ENCODE measurements at regions not wholly inside any gene's neighbourhood (a gene's known extent, or its start where the extent isn't known, plus 50 kb on each side); places are given as distances from the start of the nearest gene placed in this dataset.
"Not testable (repeated sequence)": the region's sequence is repeated elsewhere in the genome, so short reads cannot be mapped to it uniquely, and the experiment has no call there.

DNA sequence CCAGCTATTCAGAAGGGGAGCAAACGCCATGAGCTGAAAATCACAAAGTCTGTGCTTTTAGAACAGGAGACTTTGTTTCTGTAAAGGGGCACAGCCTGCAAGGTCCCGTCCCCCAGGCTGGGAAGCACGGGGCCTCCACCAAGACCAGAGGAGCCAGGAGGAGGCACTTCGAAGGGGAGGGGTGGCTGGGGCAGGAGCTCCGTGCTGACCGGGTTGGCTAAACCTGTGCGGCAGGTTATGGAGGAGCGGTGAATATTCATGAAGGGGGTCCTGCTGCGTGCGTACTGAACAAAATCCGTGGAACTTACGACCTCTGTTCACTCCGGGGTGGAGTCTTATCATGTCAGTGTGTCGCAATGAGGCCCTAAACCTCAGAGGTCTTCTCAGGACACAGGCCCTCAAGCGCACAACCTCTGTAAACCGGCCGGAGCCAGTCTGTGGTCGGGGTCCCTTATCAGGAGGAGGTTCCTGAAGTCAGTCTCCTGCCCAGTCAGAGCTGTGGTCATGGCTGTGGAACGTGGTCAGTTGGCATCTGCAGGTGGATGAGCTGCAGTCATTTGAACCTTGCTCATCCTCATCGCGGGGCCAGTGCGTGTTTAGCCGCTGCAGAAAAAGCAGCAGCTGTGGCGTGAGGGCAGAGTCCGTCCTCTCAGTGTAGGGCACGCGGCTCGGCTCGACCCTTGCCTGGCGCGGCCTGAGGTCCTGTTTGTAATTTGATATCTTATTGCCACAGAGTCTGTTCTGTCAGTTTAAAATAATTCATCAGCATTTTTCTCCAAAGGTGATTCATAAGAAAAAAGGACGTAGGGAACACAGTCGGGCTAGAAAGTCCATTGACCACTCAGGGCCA lies 5507.7 kb upstream of the TPTE start:
- DNase-seq (ENCODE audit: low read depth), result not testable (repeated sequence)

DNA sequence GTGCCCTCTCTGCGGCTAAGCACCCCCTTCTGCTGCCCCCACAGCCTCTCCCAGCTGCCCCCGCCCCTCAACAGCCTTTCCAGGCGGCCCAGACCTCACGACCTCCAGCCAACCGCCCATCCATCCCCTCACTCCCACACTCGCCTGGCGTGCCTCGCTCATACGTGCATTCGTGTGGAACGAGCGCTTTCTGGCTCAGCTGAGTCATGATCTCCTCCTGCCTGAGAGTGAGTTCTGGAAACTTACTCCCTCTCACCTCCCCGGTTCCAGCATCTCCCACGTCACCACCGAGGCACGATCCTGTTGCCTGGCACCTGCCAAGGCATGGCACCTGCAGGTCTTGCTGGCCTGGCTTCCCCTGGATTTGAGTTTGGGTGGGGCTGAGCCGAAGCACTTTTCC lies 5506.2 kb upstream of the TPTE start:
- not testable (repeated sequence) for DNase-seq (ENCODE audit: low read depth)

DNA sequence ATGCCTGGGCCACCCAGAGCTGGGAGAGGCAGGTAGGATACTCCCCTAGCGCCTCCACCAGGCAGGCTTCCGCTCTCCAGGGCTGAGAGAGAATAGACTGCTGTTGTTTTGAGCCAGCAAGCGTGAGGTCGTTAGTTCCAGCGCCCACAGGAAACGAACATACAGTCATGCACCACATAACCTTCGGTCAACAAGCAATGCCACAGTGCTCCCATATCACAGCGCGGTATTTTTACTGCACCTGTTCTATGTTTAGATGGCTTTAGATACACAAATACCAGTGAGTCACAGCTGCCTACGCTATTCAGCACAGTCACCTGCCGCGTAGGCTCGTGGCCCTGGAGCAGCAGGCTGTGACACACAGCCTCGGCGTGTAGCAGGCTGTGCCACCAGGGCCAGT lies 5502.3 kb upstream of the TPTE start:
- not testable (repeated sequence) for DNase-seq (ENCODE audit: low read depth)

DNA sequence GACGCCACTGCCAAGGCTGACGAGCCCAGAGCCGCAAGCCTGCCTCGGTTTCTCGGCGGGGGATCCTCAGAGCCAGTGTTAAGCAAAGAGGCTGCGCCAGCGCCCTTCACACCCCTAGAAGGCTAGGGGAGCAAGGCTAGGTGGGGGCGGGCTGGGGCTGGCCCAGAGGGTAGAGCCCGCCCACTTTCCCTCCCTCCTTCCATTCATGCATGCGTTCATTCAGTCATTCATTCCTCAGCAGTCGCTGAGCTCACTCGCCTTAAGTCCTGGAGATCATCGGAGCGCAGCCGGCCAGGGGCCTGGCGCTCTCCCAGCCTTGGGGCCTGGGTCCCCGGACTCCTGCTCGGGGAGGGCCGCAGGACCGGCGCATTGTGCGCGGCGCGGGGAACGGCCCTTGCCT lies 5499.6 kb upstream of the TPTE start:
- DNase-seq (ENCODE audit: low read depth), result not testable (repeated sequence)

DNA sequence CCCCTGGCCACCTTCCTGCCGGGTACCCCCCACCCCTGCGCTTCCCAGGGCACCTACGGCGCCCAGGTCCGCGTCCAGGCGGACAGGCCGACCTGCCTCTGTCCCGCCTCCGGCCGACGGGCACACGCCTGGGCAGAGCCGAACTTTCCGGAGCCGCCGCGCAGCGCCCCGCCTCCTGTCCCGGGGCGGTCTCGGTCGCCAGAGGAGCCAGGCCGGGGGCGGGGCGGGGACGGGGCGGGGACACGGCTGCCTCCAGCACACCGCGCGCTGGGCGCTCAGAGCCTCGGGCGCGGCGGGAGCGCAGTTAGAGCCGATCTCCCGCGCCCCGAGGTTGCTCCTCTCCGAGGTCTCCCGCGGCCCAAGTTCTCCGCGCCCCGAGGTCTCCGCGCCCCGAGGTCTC lies 5499.1 kb upstream of the TPTE start:
- DNase-seq (ENCODE audit: low read depth), result not testable (repeated sequence)

DNA sequence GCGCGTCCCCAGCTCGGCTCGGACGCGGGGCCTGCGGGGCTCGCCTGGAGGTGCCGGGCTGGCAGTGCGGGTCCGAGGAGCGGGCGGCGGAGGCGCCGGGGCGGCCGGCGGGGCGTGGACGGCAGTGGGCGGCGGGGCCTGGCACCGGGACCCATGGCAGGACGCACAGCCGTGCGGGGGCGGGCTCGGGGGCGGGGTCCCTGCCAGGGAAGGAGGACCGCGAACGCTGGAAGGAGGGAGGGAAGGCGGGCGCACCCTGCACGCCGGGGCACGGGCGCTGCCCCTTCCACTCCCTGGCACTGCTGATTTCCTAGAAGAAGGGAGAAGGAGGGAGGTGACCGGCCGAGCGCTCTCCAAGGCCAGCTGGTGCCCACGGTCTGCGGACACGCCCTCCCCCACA lies 5498.6 kb upstream of the TPTE start:
- not testable (repeated sequence) for DNase-seq (ENCODE audit: low read depth)

DNA sequence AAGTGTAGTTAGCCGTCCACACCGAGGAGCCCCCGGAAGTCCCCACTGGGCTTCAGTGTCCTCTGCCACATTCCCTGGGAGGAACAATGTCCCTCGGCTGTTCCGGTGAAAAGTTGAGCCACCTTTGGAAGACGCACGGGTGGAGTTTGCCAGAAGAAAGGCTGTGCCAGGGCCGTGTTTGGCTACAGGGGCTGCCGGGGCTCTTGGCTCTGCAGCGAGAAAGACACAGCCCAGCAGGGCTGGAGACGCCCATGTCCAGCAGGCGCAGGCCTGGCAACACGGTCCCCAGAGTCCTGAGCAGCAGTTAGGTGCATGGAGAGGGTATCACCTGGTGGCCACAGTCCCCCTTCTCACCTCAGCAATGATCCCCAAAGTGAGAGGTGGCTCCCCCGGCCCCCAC lies 5486.2 kb upstream of the TPTE start:
- DNase-seq (ENCODE audit: low read depth), result not testable (repeated sequence)

DNA sequence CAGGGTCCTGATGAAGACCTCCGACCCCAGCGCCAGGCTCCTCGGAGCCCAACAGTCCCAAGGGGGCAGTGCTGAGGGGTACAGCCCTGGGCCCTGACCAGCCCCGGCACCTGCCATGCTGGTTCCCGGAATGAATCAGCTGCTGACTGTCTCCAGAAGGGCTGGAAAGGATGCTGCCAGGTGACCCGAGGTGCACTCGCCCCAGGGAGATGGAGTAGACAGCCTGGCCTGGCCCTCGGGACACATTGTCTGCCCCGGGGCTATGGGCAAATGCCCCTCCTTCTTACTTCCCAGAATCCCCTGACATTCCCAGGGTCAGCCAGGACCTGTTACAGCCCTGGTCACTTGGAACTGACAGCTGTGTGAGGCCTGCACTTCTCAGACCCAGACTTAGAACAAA lies 5485.8 kb upstream of the TPTE start:
- not testable (repeated sequence) for DNase-seq (ENCODE audit: low read depth)

DNA sequence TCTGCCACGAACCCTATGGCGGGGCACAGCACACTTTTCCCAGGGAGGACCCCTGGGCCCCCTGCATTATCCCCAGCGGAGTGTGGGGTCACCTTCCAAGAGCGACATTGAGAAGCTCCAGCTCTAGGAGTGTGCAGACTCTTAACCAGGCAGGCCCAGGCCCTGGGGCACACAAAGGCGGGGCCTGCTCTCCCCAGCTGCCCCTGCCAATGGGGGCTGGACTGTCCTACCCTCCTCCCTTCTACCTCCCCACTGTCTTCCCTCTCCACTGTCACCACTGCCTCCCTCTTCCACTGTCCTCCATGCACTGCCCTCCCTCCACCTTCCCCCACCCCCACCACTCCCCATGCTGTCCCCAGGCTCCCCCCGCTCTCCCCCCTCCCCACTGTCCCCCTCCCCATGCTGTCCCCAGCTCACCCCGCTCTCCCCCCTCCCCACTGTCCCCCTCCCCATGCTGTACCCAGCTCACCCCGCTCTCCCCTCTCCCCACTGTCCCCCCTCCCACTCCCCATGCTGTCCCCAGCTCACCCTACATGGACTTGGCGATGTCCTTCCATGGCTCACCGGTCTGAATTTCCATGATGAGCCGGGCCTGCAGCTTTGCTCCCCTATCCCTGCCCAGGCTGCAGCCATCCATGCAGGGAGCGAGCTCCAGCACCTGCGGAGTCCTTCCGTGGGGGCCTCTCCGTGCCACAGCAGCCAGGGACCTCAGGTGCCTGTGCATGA lies 5483.6 kb upstream of the TPTE start:
- DNase-seq (ENCODE audit: low read depth), result not testable (repeated sequence)

DNA sequence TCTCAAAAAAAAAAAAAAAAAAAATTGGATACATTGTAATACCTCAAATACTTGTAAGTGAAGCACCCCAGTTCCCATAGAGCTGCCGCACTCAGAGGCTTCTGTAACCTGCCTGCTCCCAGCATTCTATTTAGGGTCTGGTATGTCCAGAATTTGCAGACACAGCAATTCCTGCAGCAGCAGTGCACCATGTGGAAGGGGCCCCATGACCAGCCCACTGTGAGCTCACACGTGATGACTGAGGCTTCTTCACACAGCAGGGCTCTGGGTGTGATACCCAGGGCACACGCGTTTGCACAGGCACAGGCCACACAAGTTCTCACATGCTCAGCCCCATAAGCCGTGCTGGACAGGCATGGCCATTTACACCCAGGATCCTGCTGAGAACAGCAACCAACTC lies 5481.5 kb upstream of the TPTE start:
- DNase-seq (ENCODE audit: low read depth), result not testable (repeated sequence)

DNA sequence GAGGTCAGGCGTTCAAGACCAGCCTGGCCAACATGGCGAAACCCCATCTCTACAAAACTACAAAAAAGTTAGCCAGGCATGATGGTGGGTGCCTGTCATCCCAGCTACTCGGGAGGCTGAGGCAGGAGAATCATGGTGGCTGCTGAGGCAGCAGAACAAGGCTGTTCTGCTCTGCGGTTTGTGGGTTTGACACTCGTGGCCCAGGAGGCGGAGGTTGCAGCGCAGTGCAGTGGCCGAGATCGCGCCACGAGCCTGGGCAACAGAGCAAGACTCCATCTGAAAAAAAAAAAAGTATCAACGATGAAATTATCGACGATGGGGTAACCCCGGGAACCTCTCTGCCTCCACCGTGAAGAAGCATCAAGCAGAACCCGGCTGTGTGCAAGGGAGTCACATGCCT lies 5478.8 kb upstream of the TPTE start:
- not testable (repeated sequence) for DNase-seq (ENCODE audit: low read depth)

DNA sequence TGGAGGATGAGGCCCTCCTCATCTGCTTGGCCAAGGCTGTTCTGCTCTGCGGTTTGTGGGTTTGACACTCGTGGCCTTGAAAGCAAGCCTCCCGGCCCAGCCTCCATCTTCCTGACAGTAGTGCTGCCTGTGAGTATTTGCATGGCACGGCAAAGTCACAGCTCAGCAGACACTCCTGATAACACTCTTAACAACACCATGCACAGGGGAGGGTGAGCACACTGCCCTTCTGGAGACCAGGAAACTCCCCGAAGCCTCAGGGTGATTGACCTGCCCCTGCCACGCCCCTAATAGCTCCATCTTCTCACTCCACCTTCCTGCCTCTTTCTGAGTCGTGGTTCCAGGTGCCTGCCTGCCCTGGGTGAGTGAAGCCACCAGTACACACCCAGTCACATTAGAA lies 5476.6 kb upstream of the TPTE start:
- not testable (repeated sequence) for DNase-seq (ENCODE audit: low read depth)

DNA sequence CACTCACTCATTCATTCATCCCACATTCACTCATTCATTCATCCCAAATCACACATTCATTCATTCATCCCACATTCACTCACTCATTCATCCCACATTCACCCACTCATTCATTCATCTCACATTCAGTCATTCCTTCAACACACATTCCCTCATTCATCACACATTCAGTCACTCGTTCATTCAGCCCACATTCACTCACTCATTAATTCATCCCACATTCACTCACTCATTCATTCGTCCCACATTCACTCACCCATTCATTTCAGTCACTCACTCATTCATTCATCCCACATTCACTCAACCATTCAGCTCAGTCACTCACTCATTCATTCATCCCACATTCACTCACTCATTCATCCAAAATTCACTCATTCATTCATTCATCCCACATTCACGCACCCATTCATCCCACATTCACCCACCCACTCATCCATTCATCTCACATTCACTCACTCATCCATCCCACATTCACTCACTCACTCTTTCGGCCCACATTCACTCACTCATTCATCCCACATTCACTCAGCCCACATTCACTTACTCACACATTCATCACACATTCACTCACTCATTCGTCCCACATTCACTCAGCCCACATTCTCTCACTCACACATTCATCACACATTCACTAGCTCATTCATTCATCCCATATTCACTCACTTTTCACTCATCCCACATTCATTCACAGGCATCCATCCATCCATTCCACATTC lies 5469.9 kb upstream of the TPTE start:
- DNase-seq (ENCODE audit: low read depth), result not testable (repeated sequence)

DNA sequence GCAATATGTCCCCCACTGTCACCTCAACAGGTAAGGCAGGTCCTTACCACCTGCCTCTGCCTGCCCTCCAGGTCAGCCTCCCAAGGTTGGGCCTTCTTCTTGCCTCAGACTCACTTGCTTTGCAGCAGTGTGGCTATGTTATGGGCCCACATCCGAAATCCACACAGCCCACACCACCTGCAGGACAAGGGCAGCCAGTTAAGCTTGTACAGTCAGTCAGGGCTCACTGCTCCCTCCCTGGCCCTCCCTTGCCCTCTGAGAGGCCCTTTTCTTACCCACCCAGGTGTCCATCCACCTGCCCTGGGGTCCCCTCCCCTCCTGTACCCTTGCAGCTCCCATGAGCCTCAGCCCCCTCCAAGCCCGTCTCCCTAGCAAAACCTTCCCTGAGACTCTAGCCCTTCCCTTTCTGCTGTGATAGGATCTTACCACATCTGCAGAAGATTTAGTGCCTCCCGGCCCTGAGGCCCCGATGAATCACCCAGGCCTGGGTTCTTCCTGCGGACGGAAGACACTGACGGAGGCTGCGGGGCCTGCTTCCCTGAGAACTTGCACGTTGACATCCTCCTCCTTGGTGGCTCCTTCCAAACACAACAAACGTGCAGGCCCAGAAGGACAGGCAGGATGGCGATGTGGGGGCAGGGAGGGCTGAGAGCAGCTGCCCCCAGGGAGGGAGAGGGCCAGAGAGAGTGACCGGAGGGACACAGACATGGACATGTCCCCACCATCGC lies 5466.2 kb upstream of the TPTE start:
- DNase-seq (ENCODE audit: low read depth), result not testable (repeated sequence)

DNA sequence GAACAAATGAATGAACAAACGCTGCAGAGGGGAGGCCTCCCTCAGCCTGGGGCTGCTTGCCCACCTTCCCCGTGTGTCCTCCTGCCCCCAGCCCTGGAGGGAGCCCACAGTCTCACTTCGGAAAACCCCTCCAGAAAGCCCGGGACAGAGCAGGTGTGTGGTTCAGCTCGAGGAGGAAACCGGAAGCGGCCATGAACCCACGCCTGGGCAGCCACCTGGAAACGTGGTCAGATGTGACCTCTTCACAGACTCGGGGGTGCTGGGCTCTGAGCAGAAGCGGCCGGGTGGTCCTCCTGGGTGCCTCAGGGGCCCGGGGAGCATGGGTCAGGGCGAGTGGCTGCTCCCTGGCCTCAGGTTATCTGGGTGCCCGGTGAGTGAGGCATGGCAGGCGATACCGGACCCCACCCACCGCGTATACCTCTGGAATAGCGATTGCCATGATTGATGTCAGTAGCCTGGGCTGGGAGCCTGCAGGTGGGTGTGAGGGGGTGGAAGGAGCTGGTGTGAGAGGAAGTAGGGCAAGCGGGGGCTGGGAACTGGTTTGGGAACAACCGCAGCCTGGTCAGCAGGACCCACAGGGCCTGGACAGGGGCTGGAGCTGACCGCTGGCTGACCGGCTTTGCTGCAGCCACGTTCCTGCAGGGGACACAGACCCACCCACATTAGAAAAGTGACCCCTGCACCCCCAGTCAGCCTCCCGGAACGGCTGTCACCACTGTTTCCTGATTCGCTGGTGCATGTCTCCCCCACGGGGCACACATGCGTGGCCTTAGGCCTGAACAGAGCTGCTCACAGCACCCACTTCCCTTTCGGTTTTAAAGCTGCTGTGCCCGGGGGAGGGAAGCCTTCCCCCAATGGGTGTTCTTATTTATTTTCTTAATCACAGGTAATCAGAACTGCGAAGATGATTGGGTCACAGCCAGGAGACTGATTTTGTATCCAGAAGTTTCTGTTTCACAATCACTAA lies 5465.1 kb upstream of the TPTE start:
- not testable (repeated sequence) for DNase-seq (ENCODE audit: low read depth)

DNA sequence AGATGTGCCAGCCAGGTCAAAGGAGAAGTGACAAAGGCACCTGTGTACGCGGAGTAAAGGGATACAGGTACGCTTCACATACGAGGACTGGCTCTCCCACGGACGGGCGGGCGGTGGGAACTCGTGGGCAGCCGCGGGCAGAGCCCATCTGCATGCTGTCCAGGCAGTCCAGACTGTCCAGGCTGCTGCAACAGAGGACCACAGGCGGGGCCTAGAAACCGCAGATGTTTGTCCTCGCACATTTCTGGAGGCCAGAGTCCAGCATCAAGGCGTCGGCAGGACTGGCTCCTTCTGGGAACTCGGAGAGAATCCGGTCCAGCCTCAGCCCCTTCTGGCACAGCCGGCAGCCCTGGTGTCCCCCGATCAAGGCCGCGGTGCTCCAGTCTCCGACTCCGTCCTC lies 5464.3 kb upstream of the TPTE start:
- DNase-seq (ENCODE audit: low read depth), result not testable (repeated sequence)

DNA sequence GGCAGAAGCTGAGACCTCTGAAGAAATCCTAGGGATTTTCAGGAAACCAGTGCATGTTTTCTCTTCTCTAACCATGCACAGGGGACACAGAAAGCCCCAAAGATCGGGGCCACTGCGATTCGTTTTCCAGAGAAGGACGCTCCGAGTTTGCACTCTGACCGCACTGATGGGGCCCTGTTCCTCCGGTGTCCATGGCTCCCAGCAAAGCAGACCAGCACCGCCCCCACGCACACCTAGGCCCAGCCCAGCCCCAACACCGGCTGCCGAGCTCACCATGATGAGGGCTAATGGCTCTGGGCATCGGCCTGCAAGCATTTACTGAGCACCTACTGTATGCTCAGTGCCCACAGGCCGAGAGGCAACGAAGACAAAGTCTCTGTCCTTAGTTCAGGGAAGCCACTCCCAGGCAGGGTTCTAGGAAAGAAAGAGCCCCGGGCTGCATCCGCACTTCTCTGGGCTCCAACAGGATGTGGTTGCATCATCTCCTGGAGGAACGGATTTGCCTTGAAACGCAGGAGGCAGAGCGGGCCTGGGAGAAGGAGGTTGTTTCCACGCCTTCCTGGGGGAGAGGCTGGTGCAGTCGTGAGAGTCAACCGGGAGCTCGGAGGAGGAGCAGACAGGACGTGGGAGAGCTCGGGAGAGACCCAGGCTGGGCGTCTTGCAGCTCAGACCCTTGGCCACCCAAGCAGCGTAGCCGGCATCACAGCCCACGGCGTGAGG lies 5460.9 kb upstream of the TPTE start:
- DNase-seq (ENCODE audit: low read depth), result not testable (repeated sequence)

DNA sequence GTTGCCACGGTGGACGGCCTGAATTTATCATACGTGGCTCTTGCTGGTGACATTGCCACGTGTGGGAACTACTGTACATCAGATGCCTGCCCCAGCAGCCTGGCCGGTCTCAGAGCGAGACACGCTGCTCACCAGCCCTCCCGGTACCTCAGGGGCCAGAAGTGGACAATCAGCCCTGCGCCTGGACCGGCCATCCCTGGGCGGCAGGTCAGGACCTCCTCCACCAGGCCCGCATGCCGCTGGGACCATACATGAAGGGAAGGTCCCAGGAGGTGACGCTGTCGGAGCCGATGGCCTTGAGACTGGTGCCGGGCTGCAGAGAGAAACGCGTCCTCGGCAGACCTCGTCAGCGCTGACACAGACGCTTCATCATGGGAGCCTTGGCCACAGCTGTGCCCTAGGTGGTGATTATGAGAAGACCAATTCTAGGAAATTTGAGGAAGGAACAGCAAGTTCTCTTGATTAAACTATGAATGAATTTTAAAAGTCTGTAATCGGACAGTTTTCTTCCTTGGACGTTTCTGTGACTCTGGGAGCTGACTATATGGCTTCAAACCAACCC lies 5456.7 kb upstream of the TPTE start:
- DNase-seq (ENCODE audit: low read depth), result not testable (repeated sequence)

All from renal cortical epithelial cell (primary cell).